T-cell (primary cell): ENCODE measurements at regions not wholly inside any gene's neighbourhood (a gene's known extent, or its start where the extent isn't known, plus 50 kb on each side); places are given as distances from the start of the nearest gene placed in this dataset.

Source experiments
- ATAC-seq, 4 experiments: fragments of 200-7000 bp in 3 of 4; fragments of 150-1000 bp in 1 of 4; cut with Tn5 transposase; replicated peaks in 1 of 4; 1 replicate in 3 of 4; 2 replicates in 1 of 4; pipeline ENCODE4 v1.10.0; 2021; ENCODE audit warnings: moderate library complexity in 3 of 4, mild to moderate bottlenecking in 2 of 4, moderate number of reproducible peaks in 1 of 4
- CTCF ChIA-PET, 2 donors: fragments of 300-600 bp; sonication (Branson Sonifier 250); formaldehyde crosslinking; loops; one replicate each; lab custom pipeline; 2022; ENCODE audit warnings: antibody characterized with exemption in 2 of 2; lab: Charles Lee
- POLR2A ChIA-PET, 2 donors: fragments of 300-600 bp; sonication (Branson Sonifier 250); formaldehyde crosslinking; loops; one replicate each; lab custom pipeline; 2022; ENCODE audit warnings: antibody characterized with exemption in 2 of 2; lab: Charles Lee
- DNase-seq, 35 experiments: peaks; one replicate each; pipeline versions ENCODE4 v3.0.0 to v3.0.0-alpha.2; 2013 to 2023
- H3K27ac ChIP-seq: one replicate; pipeline ENCODE4 v1.5.1; 2013; ENCODE audit warnings: low read length
- H3K27me3 ChIP-seq, 2 experiments: replicated peaks in 1 of 2; 1 replicate in 1 of 2; 2 replicates in 1 of 2; pipeline versions ENCODE4 v1.6.1 to v1.7.0; 2013; ENCODE audit warnings: low read length in 1 of 2, mixed read lengths in 1 of 2; ENCODE audit not compliant: control insufficient read depth in 2 of 2, insufficient read depth in 2 of 2; ENCODE audit errors: extremely low read depth in 1 of 2
- H3K36me3 ChIP-seq, 2 donors: 1 replicate in 1 of 2; 2 replicates in 1 of 2; pipeline versions ENCODE4 v1.6.1 to v1.7.0; 2013; ENCODE audit warnings: low read length in 1 of 2; ENCODE audit not compliant: control insufficient read depth in 2 of 2, insufficient read depth in 1 of 2; ENCODE audit errors: extremely low read depth in 1 of 2
- H3K4me1 ChIP-seq, 2 experiments: 1 replicate in 1 of 2; 2 replicates in 1 of 2; pipeline versions ENCODE4 v1.6.1 to v1.7.0; 2013; ENCODE audit warnings: low read length in 2 of 2, mixed read lengths in 1 of 2; ENCODE audit not compliant: insufficient read depth in 2 of 2, control insufficient read depth in 1 of 2; ENCODE audit errors: extremely low read depth in 1 of 2
- H3K4me3 ChIP-seq, 2 donors: 1 replicate in 1 of 2; 2 replicates in 1 of 2; pipeline versions ENCODE4 v1.5.1 to v1.7.0; 2013; ENCODE audit warnings: mild to moderate bottlenecking in 2 of 2, low read length in 1 of 2, moderate library complexity in 1 of 2; ENCODE audit not compliant: control insufficient read depth in 1 of 2; ENCODE audit errors: extremely low read depth in 1 of 2
- H3K9me3 ChIP-seq: 2 replicates; pipeline ENCODE4 v1.7.0; 2013
- H3K27ac Mint-ChIP-seq, 2 donors: one replicate each; pipeline ENCODE4 v1.8.0; 2020 to 2021; ENCODE audit warnings: mild to moderate bottlenecking in 2 of 2, mixed read lengths in 2 of 2
- H3K27me3 Mint-ChIP-seq, 2 donors: one replicate each; pipeline ENCODE4 v1.8.0; 2021 to 2022; ENCODE audit warnings: mixed read lengths in 2 of 2
- H3K36me3 Mint-ChIP-seq: one replicate; pipeline ENCODE4 v1.8.0; 2021; ENCODE audit warnings: mixed read lengths
- H3K4me1 Mint-ChIP-seq, 3 donors: one replicate each; pipeline ENCODE4 v1.8.0; 2020 to 2022; ENCODE audit warnings: mixed read lengths in 3 of 3, mild to moderate bottlenecking in 1 of 3
- H3K4me3 Mint-ChIP-seq, 3 donors: one replicate each; pipeline ENCODE4 v1.8.0; 2020 to 2022; ENCODE audit warnings: mild to moderate bottlenecking in 3 of 3, mixed read lengths in 3 of 3, moderate library complexity in 3 of 3
- H3K9me3 Mint-ChIP-seq, 3 donors: one replicate each; pipeline ENCODE4 v1.8.0; 2020 to 2022; ENCODE audit warnings: mixed read lengths in 3 of 3
- WGBS: methylation state at CpG from one replicate; pipeline ENCODE4 v1.1.5; 2013; ENCODE audit warnings: missing lambda C conversion rate; ENCODE audit not compliant: insufficient coverage; 5-methylcytosine and 5-hydroxymethylcytosine counted together

- H3K27me3 Mint-ChIP-seq, result no peaks in the 10 kb centered on the region
- CTCF ChIA-PET, result no interaction called here
- peaks cover 0 to 15% (median 4%) of the 10 kb centered on the region in 3 donors for H3K9me3 Mint-ChIP-seq
- Histone ChIP-seq H3K27ac (no peak overlapping the region), H3K9me3 (no peaks in the 10 kb centered on the region), H3K27me3 (no peaks in the 10 kb centered on the region), H3K4me1 (peaks cover 3 to 16% of the 10 kb centered on the region in 2 experiments), H3K36me3 (no peaks in the 10 kb centered on the region), H3K4me3 (no peak overlapping the region)
- H3K27ac Mint-ChIP-seq, result no peak overlapping the region
- ATAC-seq (no peak), DNase-seq (no peak)
- POLR2A ChIA-PET, result no interaction called here
- peaks cover 3 to 12% (median 3%) of the 10 kb centered on the region in 3 donors for H3K4me1 Mint-ChIP-seq
- H3K36me3 Mint-ChIP-seq, result no peaks in the 10 kb centered on the region
- no CpG with 5 or more reads among the region's 3 CpGs for WGBS
- no peak overlapping the region for H3K4me3 Mint-ChIP-seq
Measured at GRCh38 chr18:28786926-28787325, 610.0 kb upstream of the CDH2 start.

GRCh38 chr18:28781616-28782362, 604.9 kb upstream of the CDH2 start:
- WGBS, result 50% methylated on average over 1 of the region's 4 CpGs
- DNase-seq (peak in 1 of 35 experiments; percentile 5), ATAC-seq (peak in 1 of 4 experiments; percentile 12)
- Histone ChIP-seq H3K9me3 (no peaks in the 10 kb centered on the region), H3K4me3 (no peak overlapping the region), H3K27me3 (no peaks in the 10 kb centered on the region), H3K27ac (peak overlapping the region; percentile 35), H3K36me3 (no peaks in the 10 kb centered on the region), H3K4me1 (peaks cover 3 to 17% of the 10 kb centered on the region in 2 experiments)
- ChIA-PET POLR2A (no interaction called here), CTCF (no interaction called here)
- H3K4me1 Mint-ChIP-seq, result peaks cover 6 to 18% (median 6%) of the 10 kb centered on the region in 3 donors
- peak overlapping the region; percentile 29 to 75 for H3K27ac Mint-ChIP-seq
- no peaks in the 10 kb centered on the region for H3K27me3 Mint-ChIP-seq
- peaks cover 3 to 25% (median 3%) of the 10 kb centered on the region in 3 donors for H3K9me3 Mint-ChIP-seq
- peak overlapping the region in 1 of 3 donors; percentile 51 for H3K4me3 Mint-ChIP-seq
- no peaks in the 10 kb centered on the region for H3K36me3 Mint-ChIP-seq

- H3K9me3 Mint-ChIP-seq, result peaks cover 3 to 30% (median 3%) of the 10 kb centered on the region in 3 donors
- Histone ChIP-seq H3K4me1 (peaks cover 3 to 17% of the 10 kb centered on the region in 2 experiments), H3K27me3 (no peaks in the 10 kb centered on the region), H3K36me3 (no peaks in the 10 kb centered on the region), H3K27ac (no peak overlapping the region), H3K9me3 (no peaks in the 10 kb centered on the region), H3K4me3 (no peak overlapping the region)
- no peak overlapping the region for H3K27ac Mint-ChIP-seq
- no peak for DNase-seq
- CTCF ChIA-PET, result no interaction called here
- no peak overlapping the region for H3K4me3 Mint-ChIP-seq
- peaks cover 6 to 13% (median 6%) of the 10 kb centered on the region in 3 donors for H3K4me1 Mint-ChIP-seq
- POLR2A ChIA-PET, result no interaction called here
- no peaks in the 10 kb centered on the region for H3K36me3 Mint-ChIP-seq
- no peak for ATAC-seq
- 98% methylated on average over 7 of the region's 14 CpGs for WGBS
- H3K27me3 Mint-ChIP-seq, result no peaks in the 10 kb centered on the region
Measured at GRCh38 chr18:28778706-28779105, 601.8 kb upstream of the CDH2 start.

GRCh38 chr18:28777756-28778155, 600.8 kb upstream of the CDH2 start:
- Mint-ChIP-seq H3K9me3 (peaks cover 3 to 27% (median 3%) of the 10 kb centered on the region in 3 donors), H3K36me3 (no peaks in the 10 kb centered on the region), H3K4me1 (peaks cover 6 to 11% (median 6%) of the 10 kb centered on the region in 3 donors), H3K4me3 (no peak overlapping the region), H3K27ac (no peak overlapping the region), H3K27me3 (no peaks in the 10 kb centered on the region)
- ChIA-PET CTCF (no interaction called here), POLR2A (no interaction called here)
- no peak for ATAC-seq
- Histone ChIP-seq H3K27me3 (no peaks in the 10 kb centered on the region), H3K9me3 (no peaks in the 10 kb centered on the region), H3K4me1 (peaks cover 2 to 11% of the 10 kb centered on the region in 2 experiments), H3K27ac (no peak overlapping the region), H3K36me3 (no peaks in the 10 kb centered on the region), H3K4me3 (no peak overlapping the region)
- no CpG with 5 or more reads among the region's 1 CpG for WGBS
- no peak for DNase-seq

- ChIA-PET CTCF (no interaction called here), POLR2A (no interaction called here)
- Mint-ChIP-seq H3K27ac (no peak overlapping the region), H3K9me3 (peaks cover 0 to 8% (median 4%) of the 10 kb centered on the region in 3 donors), H3K4me1 (no peaks in the 10 kb centered on the region), H3K27me3 (no peaks in the 10 kb centered on the region), H3K36me3 (no peaks in the 10 kb centered on the region), H3K4me3 (no peak overlapping the region)
- ATAC-seq, result no peak
- DNase-seq, result no peak
- no peaks in the 10 kb centered on the region for H3K9me3 ChIP-seq
- H3K4me3 ChIP-seq, result no peak overlapping the region
- no peak overlapping the region for H3K27ac ChIP-seq
- no peaks in the 10 kb centered on the region for H3K36me3 ChIP-seq
- no CpG with 5 or more reads among the region's 3 CpGs for WGBS
- no peaks in the 10 kb centered on the region for H3K27me3 ChIP-seq
- peaks cover 0 to 9% of the 10 kb centered on the region in 2 experiments for H3K4me1 ChIP-seq
Measured at GRCh38 chr18:28771849-28772248, 594.9 kb upstream of the CDH2 start.

- H3K27me3 Mint-ChIP-seq, result no peaks in the 10 kb centered on the region
- no peaks in the 10 kb centered on the region for H3K27me3 ChIP-seq
- peaks cover 0 to 9% of the 10 kb centered on the region in 2 experiments for H3K4me1 ChIP-seq
- WGBS, result 84% methylated on average over 5 of the region's 8 CpGs
- H3K4me1 Mint-ChIP-seq, result no peaks in the 10 kb centered on the region
- no peak overlapping the region for H3K4me3 Mint-ChIP-seq
- no peak overlapping the region for H3K27ac Mint-ChIP-seq
- H3K36me3 Mint-ChIP-seq, result no peaks in the 10 kb centered on the region
- DNase-seq (no peak), ATAC-seq (no peak)
- H3K9me3 ChIP-seq, result no peaks in the 10 kb centered on the region
- no peak overlapping the region for H3K27ac ChIP-seq
- peaks cover 0 to 8% (median 6%) of the 10 kb centered on the region in 3 donors for H3K9me3 Mint-ChIP-seq
- H3K36me3 ChIP-seq, result no peaks in the 10 kb centered on the region
- no peak overlapping the region for H3K4me3 ChIP-seq
- ChIA-PET POLR2A (no interaction called here), CTCF (interaction anchor here in 1 of 2 donors (0.5 kb wide), 1 partner anchor 118 kb away, joined by 3 read pairs; no protein-coding TSS in a partner anchor)
Measured at GRCh38 chr18:28768791-28769768, 592.1 kb upstream of the CDH2 start.
